NCI-H2171 (cell line): ENCODE measurements at regions not wholly inside any gene's neighbourhood (a gene's known extent, or its start where the extent isn't known, plus 50 kb on each side); places are given as distances from the start of the nearest gene placed in this dataset.
"Not testable (repeated sequence)": the region's sequence is repeated elsewhere in the genome, so short reads cannot be mapped to it uniquely, and the experiment has no call there.

Source experiments
- DNase-seq: peaks from one replicate; lab custom pipeline; 2025; lab: John Stamatoyannopoulos, UW

- no peak for DNase-seq
These were observed 800.9 kb upstream of the CHORDC1 start for GRCh38 chr11:91023731-91024130.

DNA sequence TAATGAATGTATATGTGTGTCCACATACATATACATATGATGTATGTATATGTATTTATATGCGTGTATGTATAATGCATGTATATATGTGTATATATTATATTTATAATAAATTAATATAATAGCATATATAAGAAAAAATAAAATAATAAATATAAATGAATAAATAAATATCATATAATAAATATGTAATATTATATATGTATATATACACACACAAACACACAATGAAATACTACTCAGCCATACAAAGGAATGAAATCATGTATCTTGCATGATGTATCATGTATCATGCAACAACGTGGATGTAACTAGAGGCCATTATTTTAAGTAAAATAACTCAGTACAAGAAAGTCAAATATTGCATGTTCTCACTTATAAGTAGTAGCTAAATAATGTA lies 788.7 kb upstream of the CHORDC1 start:
- no peak for DNase-seq

GRCh38 chr11:91005458-91005857 lies 782.6 kb upstream of the CHORDC1 start:
- no peak for DNase-seq

- no peak for DNase-seq
These were observed 774.4 kb upstream of the CHORDC1 start for GRCh38 chr11:90997241-90997640.

GRCh38 chr11:90972159-90972558 lies 749.3 kb upstream of the CHORDC1 start:
- DNase-seq: not testable (repeated sequence)

DNA sequence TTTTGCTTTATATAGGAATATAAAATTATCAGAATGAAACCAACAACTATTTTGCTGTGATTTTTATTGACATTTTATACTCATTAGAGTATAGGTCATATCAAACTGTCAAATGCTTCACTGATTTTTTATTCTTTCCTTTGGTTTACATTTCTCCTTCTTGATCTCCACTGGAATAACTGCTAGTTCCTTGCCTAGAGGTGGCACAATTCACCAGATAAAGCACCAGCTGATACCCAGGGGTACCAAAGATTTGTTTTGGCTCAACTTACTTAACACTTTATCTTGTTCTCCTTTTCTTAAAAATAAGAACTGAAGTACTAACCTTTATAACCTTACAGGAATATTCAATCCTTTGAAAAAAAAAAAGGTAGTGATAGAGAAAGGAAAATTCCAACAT lies 725.1 kb upstream of the CHORDC1 start:
- no peak for DNase-seq

GRCh38 chr11:90930252-90930651 lies 707.4 kb upstream of the CHORDC1 start:
- no peak for DNase-seq

GRCh38 chr11:90919332-90919731 lies 696.5 kb upstream of the CHORDC1 start:
- DNase-seq: no peak

DNA sequence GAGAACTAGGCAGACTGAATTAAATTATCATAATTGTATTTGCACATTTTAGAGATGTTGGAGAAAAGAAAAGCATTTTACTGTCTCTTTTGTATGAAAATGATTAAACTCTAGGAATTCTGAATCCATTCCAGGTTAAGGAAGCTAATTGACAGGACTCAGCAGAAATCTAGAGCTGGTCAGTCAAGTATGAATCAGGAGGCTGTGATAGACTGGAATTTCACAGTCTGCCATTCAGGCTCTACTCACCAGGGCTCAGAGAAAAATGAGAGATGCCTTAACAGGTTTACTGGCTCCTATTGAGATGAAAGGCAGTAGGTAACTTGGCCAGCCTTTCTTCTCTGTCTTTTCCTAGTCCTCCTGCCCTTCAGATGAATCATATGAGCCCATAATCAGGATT lies 693.9 kb upstream of the CHORDC1 start:
- no peak for DNase-seq

GRCh38 chr11:90913131-90913668 lies 690.4 kb upstream of the CHORDC1 start:
- DNase-seq: no peak

- DNase-seq: no peak
These were observed 689.8 kb upstream of the CHORDC1 start for GRCh38 chr11:90912631-90913030.

GRCh38 chr11:90911192-90911591 lies 688.3 kb upstream of the CHORDC1 start:
- DNase-seq: no peak

- no peak for DNase-seq
These were observed 685.2 kb upstream of the CHORDC1 start for GRCh38 chr11:90908074-90908473.

DNA sequence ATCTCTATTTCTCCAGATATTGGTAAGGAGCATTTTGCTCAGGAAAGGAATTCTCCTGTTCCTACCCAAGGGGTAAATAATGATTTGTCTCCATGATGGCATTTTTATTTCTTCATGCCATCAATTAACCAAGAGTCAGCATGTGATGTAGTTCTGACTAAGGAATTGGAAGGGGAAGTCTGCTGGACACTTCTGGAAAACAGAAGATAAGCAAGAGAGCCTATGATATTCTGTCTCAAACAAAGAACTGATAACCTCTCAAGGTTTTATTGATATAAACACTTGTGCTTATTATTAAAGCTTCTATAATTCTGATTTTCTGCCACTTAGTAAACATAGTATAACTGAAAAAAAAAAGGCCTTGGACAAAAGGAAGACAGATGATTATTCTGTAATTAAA lies 673.0 kb upstream of the CHORDC1 start:
- no peak for DNase-seq

DNA sequence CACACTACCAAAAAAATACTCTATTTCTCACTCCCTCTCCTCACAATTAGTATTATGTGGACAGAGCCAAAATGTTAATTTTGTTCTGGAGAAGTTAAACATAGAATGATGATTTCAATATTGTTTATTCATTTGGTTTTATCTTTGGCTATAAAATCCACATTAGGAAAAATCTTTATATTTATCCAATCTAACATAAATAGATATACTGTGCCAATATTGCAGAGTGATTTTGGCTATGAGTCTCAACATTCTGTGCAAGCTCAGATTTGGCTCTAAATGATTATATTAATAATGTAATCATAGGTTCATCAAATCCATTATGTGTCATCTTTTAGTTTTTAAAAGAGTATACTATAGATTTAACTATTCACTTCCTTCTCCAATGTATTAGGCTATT lies 667.5 kb upstream of the CHORDC1 start:
- DNase-seq: no peak

GRCh38 chr11:90884181-90884580 lies 661.3 kb upstream of the CHORDC1 start:
- DNase-seq: no peak

DNA sequence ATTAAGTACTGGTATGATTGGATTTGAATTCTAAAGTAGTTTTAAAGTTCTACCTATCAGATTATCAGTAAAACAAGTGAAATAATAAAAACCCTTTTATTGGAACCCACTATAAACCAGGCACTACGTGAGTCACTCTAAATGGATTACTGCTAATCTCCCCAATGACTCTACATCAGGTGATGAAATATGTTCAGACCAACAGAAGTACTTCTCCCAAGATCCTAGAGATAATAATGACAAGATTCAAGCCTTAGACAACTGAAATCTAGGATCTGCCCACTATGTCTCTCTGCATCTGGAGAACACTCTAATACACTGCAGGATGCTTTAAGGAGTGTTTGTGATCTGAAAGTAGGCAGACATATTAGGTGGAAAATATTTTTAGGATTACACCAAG lies 652.1 kb upstream of the CHORDC1 start:
- no peak for DNase-seq

DNA sequence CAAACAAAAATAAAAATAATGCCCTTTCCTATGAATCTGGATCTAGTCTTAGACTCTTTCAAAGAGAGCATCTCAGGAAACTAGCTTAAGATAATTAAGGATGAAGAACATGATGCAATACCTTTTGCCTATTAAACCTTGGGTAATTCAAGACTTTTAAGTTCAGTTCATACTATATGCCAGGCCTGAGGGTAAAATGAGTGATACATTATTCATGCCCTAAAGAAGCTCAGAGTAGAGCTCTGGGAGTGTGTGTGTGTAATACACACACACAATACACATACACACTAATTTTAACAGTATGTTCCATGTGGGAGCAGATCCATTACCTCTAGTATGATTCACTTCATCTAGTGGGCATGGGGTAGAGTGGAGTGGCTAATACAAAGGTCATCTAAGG lies 651.4 kb upstream of the CHORDC1 start:
- no peak for DNase-seq

DNA sequence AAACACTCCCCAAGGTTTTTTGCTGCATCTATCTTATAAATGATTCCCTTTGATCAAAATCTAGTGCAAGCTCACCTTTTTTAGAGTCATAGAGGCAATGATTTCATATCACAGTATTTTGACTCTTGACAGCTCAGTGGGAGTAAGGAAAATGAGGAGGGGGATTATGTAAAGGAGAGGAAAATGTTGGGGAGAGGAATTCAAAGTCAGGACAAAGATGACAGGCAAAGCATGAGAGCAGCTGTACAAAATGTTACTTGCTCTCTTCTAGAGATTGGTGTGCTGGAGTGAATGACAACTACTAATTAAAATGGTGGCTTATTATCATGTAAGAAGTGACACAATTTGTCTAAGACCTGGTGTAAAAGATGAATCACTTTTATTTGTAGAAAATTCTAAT lies 644.6 kb upstream of the CHORDC1 start:
- no peak for DNase-seq

DNA sequence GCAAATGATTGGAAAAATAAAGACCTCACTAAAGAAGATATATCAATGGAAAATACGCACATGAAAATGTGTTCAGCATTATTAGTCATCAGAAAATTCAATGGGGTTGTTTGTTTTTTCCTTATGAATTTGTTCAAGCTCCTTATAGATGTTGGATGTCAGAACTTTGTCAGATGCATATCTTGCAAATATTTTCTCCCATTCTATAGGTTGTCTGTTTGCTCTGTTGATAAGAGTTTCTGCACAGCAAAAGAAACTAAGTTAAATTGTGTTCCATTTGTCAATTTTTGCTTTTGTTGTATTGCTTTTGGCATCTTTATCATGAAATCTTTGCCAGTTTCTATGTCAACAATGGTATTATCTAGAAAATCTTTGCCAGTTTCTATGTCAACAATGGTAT lies 633.9 kb upstream of the CHORDC1 start:
- DNase-seq: no peak

DNA sequence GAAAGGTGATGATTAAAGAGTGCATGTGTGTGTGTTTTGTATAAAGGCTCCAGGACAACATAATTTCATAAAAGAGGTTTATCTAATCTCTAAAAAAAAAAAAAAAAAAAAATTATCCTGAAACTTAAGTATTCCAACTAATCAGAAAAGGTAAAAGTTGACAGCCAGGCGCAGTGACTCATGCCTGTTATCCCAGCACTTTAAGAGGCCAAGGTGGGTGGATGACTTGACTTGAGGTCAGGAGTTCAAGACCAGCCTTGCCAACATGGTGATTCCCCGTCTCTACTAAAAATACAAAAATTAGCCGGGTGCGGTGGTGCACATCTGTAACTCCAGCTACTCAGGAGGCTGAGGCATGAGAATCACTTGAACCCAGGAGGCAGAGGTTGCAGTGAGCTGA lies 632.7 kb upstream of the CHORDC1 start:
- DNase-seq: no peak

DNA sequence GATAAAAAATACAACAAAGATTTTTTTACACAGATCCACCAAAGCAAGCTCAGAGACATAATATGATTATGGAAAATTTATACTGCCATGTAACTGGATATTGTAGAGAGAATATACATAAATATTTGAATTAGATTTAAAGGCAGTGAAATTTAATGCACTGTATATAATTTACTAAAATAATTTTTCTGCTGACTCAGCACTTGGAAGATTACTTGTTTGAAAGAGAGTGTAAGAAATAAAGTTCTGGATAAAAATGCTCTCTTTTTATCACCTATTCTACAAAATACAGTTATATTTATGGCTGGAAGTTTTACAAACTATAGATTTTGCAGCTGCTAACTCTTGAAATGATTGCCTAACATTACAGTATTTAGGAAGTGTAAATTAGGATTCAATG lies 628.3 kb upstream of the CHORDC1 start:
- DNase-seq: no peak

- no peak for DNase-seq
These were observed 626.5 kb upstream of the CHORDC1 start for GRCh38 chr11:90849312-90849711.

DNA sequence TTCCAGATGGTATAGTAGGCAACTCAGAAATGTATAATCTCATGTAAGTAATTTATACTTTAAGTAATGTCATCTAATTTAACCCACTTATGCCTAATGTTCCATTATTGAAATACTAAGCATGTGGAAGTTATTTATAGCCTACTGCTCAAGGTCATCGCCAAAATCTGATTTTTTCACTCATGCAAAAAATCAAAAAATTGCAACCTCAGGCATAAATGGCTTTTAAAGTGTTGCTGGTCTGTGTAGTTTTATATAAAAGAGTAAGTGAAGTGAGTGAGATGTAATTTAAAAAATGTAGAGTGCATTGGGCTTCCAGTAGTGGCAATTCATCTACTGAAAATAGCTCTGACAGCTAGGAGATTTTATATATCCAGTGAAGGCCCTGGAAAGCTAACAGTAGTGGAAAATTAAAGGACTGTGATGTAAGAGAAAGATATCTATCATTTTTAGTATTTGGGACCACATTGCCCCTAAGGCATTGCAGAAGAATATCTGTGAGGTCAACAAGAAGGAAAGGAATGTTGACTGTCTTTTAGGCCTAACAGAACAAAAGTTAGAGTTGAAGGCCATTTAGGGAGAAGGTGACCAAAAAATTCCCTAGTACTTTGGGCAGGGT lies 624.5 kb upstream of the CHORDC1 start:
- DNase-seq: no peak
